GM12872 (cell line): ENCODE measurements at regions not wholly inside any gene's neighbourhood (a gene's known extent, or its start where the extent isn't known, plus 50 kb on each side); places are given as distances from the start of the nearest gene placed in this dataset.

Experiments
- TF ChIP-seq, protein P1 (sequence below): IDR thresholded peaks from 3 replicates; pipeline ENCODE4 v1.5.1; 2011; ENCODE audit warnings: low read depth, mild to moderate bottlenecking, low read length, moderate library complexity; ENCODE audit not compliant: insufficient read depth

DNA sequence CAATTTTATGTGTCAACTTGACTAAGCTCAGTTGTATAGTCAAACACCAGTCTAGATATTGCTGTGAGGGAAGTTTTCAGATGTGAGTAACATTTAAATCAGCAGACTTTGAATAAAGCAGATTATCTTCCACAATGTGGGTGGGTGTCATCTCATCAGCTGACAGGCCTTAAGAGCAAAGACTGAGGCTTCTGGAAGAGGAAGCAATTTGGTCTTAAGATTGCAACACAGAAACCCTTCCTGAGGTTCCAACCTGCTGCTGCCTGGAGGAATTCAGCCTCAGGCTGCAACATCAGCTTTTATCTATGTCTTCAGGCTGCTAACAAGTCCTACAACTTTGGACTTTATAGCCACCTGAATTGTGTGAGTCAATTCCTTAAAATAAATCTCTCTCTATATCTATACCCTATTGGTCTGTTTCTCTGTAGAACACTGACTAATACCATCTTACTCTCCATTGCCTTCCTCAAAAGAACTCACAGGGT is 277.2 kb upstream of the PLET1 start:
- TF ChIP-seq, protein P1, sequence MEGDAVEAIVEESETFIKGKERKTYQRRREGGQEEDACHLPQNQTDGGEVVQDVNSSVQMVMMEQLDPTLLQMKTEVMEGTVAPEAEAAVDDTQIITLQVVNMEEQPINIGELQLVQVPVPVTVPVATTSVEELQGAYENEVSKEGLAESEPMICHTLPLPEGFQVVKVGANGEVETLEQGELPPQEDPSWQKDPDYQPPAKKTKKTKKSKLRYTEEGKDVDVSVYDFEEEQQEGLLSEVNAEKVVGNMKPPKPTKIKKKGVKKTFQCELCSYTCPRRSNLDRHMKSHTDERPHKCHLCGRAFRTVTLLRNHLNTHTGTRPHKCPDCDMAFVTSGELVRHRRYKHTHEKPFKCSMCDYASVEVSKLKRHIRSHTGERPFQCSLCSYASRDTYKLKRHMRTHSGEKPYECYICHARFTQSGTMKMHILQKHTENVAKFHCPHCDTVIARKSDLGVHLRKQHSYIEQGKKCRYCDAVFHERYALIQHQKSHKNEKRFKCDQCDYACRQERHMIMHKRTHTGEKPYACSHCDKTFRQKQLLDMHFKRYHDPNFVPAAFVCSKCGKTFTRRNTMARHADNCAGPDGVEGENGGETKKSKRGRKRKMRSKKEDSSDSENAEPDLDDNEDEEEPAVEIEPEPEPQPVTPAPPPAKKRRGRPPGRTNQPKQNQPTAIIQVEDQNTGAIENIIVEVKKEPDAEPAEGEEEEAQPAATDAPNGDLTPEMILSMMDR, result no peak

DNA sequence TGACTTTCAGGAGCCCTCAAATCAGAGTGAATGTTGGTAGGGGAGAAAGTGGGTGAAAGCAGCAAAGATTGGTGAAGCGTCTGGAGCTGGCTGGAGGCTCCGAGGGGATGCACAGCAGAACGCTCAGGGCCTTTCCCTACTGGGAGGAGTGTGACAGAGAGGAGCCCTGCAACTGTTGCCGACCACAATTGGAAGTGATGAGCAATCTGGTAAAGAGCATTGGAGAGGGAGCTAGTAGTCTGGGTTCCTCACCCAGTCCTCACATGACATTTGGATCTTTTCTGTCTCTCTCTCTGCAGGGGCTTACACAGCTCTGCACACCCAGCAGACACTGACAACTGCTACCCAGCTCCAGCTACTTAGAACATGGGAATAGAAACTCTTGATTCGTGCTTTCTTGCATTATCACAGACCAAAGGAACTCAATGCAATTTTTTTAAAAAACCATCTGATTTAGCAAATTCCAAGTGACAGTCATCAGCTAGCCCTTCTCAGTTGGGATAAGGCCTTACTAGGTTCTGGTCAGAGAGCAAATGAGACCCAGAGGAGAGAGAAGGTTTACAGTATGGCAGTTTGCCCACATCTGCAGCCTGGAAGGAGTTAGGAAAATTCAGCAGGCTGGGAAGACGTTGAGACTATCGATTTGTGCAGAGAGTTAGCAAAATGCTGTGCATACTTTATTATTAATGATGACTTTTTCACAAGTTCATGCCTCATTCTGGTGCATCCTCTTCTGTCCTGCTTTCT is 278.0 kb upstream of the PLET1 start:
- TF ChIP-seq, protein P1, result no peak

DNA sequence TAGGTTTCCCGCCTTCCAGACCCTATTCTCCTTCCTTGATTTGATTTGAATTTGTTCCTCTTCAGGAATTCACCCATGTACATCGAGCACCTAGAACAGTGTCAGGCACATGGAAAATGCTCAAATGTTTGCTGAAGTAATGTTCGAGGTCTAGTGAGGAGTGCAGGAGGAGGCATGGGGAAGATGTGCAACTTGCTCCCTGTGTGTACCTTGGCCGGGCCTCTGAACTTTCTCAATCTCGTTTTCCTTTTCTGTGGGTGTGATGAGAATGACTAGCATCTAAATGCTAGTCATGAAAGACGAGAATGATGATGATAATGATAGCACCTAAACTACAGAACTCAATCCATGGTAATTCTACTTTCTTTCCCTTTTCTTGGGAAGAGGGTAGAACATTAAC is 279.1 kb upstream of the PLET1 start:
- TF ChIP-seq, protein P1, result no peak

DNA sequence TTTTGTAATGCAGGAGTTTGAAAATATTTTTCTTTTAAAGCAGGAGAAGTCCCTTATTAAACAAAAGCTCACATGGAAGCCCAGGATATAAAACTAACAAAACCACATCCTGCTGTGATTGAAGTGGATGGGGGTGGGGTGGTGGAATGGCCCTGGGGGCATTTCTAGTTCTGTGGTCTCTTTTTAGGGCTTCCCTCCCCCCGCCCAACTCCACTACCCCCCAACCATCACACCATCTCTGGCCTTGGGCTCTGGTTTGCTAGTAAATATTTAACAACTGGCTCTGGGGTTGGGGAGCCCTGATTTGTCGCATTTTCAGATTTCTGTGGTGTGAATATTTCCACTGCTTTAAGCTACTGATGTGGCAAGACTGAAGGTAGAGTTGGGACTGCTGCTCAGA is 279.6 kb upstream of the PLET1 start:
- TF ChIP-seq, protein P1, result no peak

DNA sequence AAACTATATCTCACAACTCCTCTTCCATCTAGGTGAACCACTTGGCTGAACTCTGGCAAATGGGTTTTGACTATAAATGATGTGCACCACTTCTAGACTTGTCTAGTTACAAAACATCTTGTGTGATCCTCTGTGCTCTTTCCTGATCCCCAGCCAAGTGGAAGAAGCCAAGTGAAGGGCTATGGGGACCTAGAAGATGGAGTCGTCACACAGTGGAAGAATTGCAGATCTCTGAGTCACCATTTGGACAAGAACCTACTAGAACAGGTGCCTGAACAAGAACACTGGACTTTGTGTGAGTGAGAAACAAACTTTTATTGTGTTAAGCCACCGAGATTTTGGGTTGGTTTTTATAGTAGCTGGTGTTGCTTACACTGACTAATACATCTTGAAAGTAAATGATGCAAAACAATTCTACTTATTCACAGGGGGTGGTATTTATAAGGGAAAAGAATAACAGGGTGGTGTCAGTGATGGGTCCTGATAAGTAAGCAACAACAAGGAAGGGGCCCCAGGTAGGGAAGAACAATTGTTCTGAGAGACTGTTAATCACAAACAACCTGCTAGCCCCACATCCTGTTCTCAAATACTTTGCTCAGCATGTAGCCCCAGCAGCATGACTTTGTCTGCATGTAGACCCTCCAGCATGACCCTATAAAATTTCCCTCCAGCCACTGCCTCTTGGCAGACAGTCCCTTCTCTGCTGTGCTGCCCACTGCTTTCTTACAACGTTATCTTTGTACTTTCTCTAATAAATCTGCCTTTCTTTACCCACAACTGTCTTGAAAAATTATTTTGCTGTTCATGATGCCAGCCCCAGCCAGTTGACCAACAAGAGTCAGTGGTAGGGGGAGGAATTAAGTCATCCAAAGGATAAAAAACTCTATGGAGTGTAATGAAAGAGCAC is 280.7 kb upstream of the PLET1 start:
- TF ChIP-seq, protein P1, result no peak

DNA sequence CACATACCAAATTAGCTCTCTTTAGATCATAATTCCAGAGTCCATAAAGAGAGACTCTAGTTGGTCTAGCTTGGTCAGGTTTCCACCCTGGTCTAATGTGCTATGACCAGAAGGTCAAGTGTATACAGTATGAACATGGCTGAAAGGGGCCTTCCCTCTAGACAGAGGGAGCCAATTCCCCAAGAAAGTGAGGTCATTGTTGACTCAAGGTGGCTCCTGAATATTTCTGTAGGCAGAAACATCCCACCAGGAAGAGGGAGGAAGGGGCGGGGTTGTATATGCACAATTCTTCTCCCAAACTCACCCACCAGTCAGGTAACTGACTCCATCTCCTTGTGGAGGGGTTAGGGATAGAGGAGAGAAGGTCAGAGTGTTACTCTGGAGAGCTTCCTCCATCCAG is 281.8 kb upstream of the PLET1 start:
- TF ChIP-seq, protein P1, result no peak

DNA sequence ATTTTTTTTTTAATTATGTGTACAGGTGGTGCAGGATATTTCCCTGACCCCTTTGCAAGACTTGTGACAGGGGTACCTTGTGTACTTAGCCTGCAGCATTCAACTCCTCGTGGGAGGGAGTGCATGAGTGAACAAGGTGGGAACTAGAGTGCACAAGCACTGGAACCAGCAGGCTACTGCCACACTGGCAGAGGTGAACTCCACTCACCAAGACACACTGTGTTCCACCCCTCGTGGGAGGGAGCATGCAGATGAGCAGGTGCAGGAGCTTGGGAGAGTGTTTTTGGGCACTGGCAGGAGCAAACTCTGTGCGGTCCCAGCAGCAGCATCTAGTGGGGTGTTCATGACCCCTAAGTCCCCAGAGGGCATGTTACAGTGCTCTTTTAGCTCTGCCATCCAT is 282.7 kb upstream of the PLET1 start:
- TF ChIP-seq, protein P1, result no peak
